K562 (cell line): ENCODE measurements at regions not wholly inside any gene's neighbourhood (a gene's known extent, or its start where the extent isn't known, plus 50 kb on each side); places are given as distances from the start of the nearest gene placed in this dataset.

Source experiments
- ATAC-seq: fragments of 200-7000 bp; cut with Tn5 transposase; 3 replicates; pipeline ENCODE4 v1.9.1; 2020; ENCODE audit warnings: moderate library complexity
- BruUV-seq: library from RNA; stranded (reverse); fragments of 400-500 nt; replicated peaks from 2 replicates; lab custom pipeline; 2021; lab: Mats Ljungman, UMichigan
- CTCF ChIA-PET: fragments of 300-600 bp; formaldehyde crosslinking; extraction: SDS; loops from one replicate; lab custom pipeline; 2021; ENCODE audit warnings: low intra/inter-chr PET ratio; lab: Yijun Ruan, JAX
- POLR2A ChIA-PET: fragments of 300-600, 350-650 bp; sonication (Branson Sonifier 250); formaldehyde crosslinking; extraction: SDS; loops from one replicate; lab custom pipeline; 2021; ENCODE audit warnings: antibody characterized with exemption, inconsistent platforms; lab: Yijun Ruan, JAX
- DNase-seq, 4 experiments: peaks; one replicate each; pipeline versions ENCODE4 v3.0.0 to v3.0.0-alpha.2; 2011 to 2018; ENCODE audit warnings: low spot score in 3 of 4, mixed read lengths in 3 of 4; ENCODE audit errors: extremely low read depth in 1 of 4
- FAIRE-seq: peaks from 2 replicates; lab custom pipeline; 2011; peaks lifted over from hg19 to GRCh38; lab: Jason Lieb, UNC
- H2AFZ ChIP-seq: 2 replicates; pipeline ENCODE4 v1.6.0; 2011; ENCODE audit warnings: low read depth, low read length, control low read depth, inconsistent platforms
- H3K27ac ChIP-seq: fragments of 200-600 bp; 3 replicates; pipeline ENCODE4 v1.8.0; 2011; ENCODE audit warnings: low read depth, mild to moderate bottlenecking, control low read depth, inconsistent platforms, low read length, moderate library complexity, mixed read lengths; ENCODE audit errors: extremely low read depth
- H3K27me3 ChIP-seq, 2 experiments: fragments of 300-600 bp in 1 of 2; 2 replicates in 1 of 2; 3 replicates in 1 of 2; pipeline versions ENCODE4 v1.6.0 to v1.8.0; 2011; ENCODE audit warnings: inconsistent platforms in 2 of 2, low read length in 2 of 2, mild to moderate bottlenecking in 1 of 2, mixed read lengths in 1 of 2, moderate library complexity in 1 of 2; ENCODE audit not compliant: control insufficient read depth in 2 of 2, insufficient read depth in 2 of 2
- H3K36me3 ChIP-seq: fragments of 300-600 bp; 3 replicates; pipeline ENCODE4 v1.8.0; 2011; ENCODE audit warnings: mild to moderate bottlenecking, low read length, inconsistent platforms; ENCODE audit not compliant: control insufficient read depth, insufficient read depth
- H3K4me1 ChIP-seq, 2 experiments: fragments of 200-600 bp in 1 of 2; replicated peaks in 1 of 2; 2 replicates in 1 of 2; 3 replicates in 1 of 2; pipeline versions ENCODE4 v1.5.1 to v1.8.0; 2011; ENCODE audit warnings: inconsistent platforms in 2 of 2, low read length in 2 of 2, mild to moderate bottlenecking in 1 of 2, mixed read lengths in 1 of 2, moderate library complexity in 1 of 2; ENCODE audit not compliant: control insufficient read depth in 2 of 2, insufficient read depth in 2 of 2
- H3K4me2 ChIP-seq: 2 replicates; pipeline ENCODE4 v1.6.1; 2011; ENCODE audit warnings: low read length, control low read depth, inconsistent platforms, mixed read lengths; ENCODE audit not compliant: insufficient read depth
- H3K4me3 ChIP-seq: fragments of 200-600 bp; sonication (generic), shearing (Covaris generic); 2 replicates; pipeline ENCODE4 v1.5.1; 2016; ENCODE audit warnings: control low read depth, inconsistent platforms
- H3K79me2 ChIP-seq: fragments of 200-600 bp; 3 replicates; pipeline ENCODE4 v1.8.0; 2011; ENCODE audit warnings: low read length, inconsistent platforms; ENCODE audit not compliant: control insufficient read depth, insufficient read depth
- H3K9ac ChIP-seq, 2 experiments: 2 replicates each; pipeline versions ENCODE4 v1.6.0 to v1.6.1; 2011; ENCODE audit warnings: low read depth in 2 of 2, low read length in 2 of 2, control low read depth in 1 of 2, inconsistent platforms in 1 of 2, mild to moderate bottlenecking in 1 of 2, mixed read lengths in 1 of 2; ENCODE audit not compliant: insufficient read depth in 1 of 2
- H3K9me1 ChIP-seq: one replicate; pipeline ENCODE4 v1.6.0; 2011; ENCODE audit warnings: inconsistent platforms, mild to moderate bottlenecking, low read length, moderate library complexity; ENCODE audit not compliant: control insufficient read depth, insufficient read depth
- H3K9me3 ChIP-seq: replicated peaks from 2 replicates; pipeline ENCODE4 v1.5.1; 2011; ENCODE audit warnings: low read depth, low read length, inconsistent platforms; ENCODE audit not compliant: control insufficient read depth, insufficient read depth
- H4K20me1 ChIP-seq: replicated peaks from 2 replicates; pipeline ENCODE4 v1.6.1; 2011; ENCODE audit warnings: low read length, inconsistent platforms, mixed read lengths; ENCODE audit not compliant: control insufficient read depth, insufficient read depth
- ARNT ChIP-seq, 2 experiments: fragments of 450-650 bp; IDR thresholded peaks; 2 replicates each; pipeline ENCODE4 v1.6.1; 2016; ENCODE audit warnings: mild to moderate bottlenecking in 1 of 2
- E2F3 ChIP-seq: fragments of 250-450 bp; sonication (Bioruptor Pico); IDR thresholded peaks from 2 replicates; pipeline ENCODE4 v1.4.0; 2020; ENCODE audit warnings: mild to moderate bottlenecking
- ELK3 ChIP-seq: fragments of 450-650 bp; formaldehyde crosslinking; IDR thresholded peaks from 2 replicates; pipeline ENCODE4 v1.4.0; 2020; ENCODE audit warnings: mild to moderate bottlenecking
- EP300 ChIP-seq: IDR thresholded peaks from 2 replicates; pipeline ENCODE4 v1.6.1; 2012; ENCODE audit warnings: low read length, improper control_type of control experiment
- FOXK1 ChIP-seq: sonication (generic); formaldehyde crosslinking; IDR thresholded peaks from 2 replicates; pipeline ENCODE4 v1.8.0; 2022; ENCODE audit warnings: missing genetic modification reagents, mild to moderate bottlenecking, borderline replicate concordance
- GATAD2B ChIP-seq: fragments of 450-650 bp; IDR thresholded peaks from 2 replicates; pipeline ENCODE4 v1.6.1; 2017; ENCODE audit warnings: mild to moderate bottlenecking, borderline replicate concordance
- KDM2B ChIP-seq: fragments of 250-450 bp; sonication (Bioruptor Pico); IDR thresholded peaks from 2 replicates; pipeline ENCODE4 v1.8.0; 2021; ENCODE audit warnings: mild to moderate bottlenecking, moderate library complexity
- MAFG ChIP-seq: fragments of 450-650 bp; conservative IDR thresholded peaks from 2 replicates; pipeline ENCODE4 v1.6.1; 2016; ENCODE audit warnings: missing genetic modification characterization, missing compliant biosample characterization
- NCOA1 ChIP-seq: fragments of 450-650 bp; IDR thresholded peaks from 2 replicates; pipeline ENCODE4 v1.6.1; 2016; ENCODE audit warnings: low read depth
- NFE2 ChIP-seq: IDR thresholded peaks from 2 replicates; pipeline ENCODE4 v1.6.1; 2014; ENCODE audit warnings: antibody characterized with exemption, low read depth
- NUFIP1 ChIP-seq: fragments of 450-650 bp; IDR thresholded peaks from 2 replicates; pipeline ENCODE4 v1.6.1; 2018; ENCODE audit not compliant: partially characterized antibody
- TCFL5 ChIP-seq: fragments of 250-450 bp; sonication (Bioruptor Pico); conservative IDR thresholded peaks from 2 replicates; pipeline ENCODE4 v1.6.1; 2021; ENCODE audit warnings: mild to moderate bottlenecking, moderate library complexity, matching md5 sums
- ZNF239 ChIP-seq: fragments of 250-450 bp; sonication (Bioruptor Pico); IDR thresholded peaks from 2 replicates; pipeline ENCODE4 v1.4.0; 2020; ENCODE audit warnings: mild to moderate bottlenecking
- ZNF609 ChIP-seq: sonication (generic); formaldehyde crosslinking; IDR thresholded peaks from 2 replicates; pipeline ENCODE4 v1.8.1; 2023; ENCODE audit warnings: missing genetic modification reagents, mild to moderate bottlenecking, borderline replicate concordance
- WGBS: fragments of 100-300 bp; shearing (Covaris generic); methylation state at CpG from one replicate; pipeline ENCODE4 v1.1.6; 2016; ENCODE audit warnings: low coverage, mixed read lengths; ENCODE audit not compliant: insufficient coverage; ENCODE audit errors: missing lambda C conversion rate; 5-methylcytosine and 5-hydroxymethylcytosine counted together
- in situ Hi-C: fragments of 300-500 bp; cut with MboI; formaldehyde crosslinking; loops from 4 replicates; pipeline ENCODE4 v1.15.0; 2018; ENCODE audit warnings: inconsistent platforms, mixed read lengths
- intact Hi-C: fragments of 100-400 bp; cut with micrococcal nuclease; formaldehyde crosslinking; loops from 2 replicates; pipeline ENCODE4 v1.14.2; 2022

GRCh38 chr10:130510755-130511154 is 374.6 kb downstream of the GLRX3 start:
- Histone ChIP-seq H3K27ac (no peak overlapping the region), H3K9me3 (no peaks in the 10 kb centered on the region), H3K36me3 (no peaks in the 10 kb centered on the region), H3K4me2 (no peak overlapping the region), H3K79me2 (no peaks in the 10 kb centered on the region), H3K27me3 (peaks cover 0 to 16% of the 10 kb centered on the region in 2 experiments; a peak in 2 of 5 replicates), H3K4me1 (no peaks in the 10 kb centered on the region), H3K4me3 (no peak overlapping the region), H2AFZ (no peak overlapping the region)
- in situ Hi-C loops, result no loop called here
- DNase-seq, result no peak
- no TSS peak for BruUV-seq
- POLR2A ChIA-PET, result no interaction called here
- CTCF ChIA-PET, result no interaction called here
- no peak for TF ChIP-seq KDM2B (CRISPR knock-in tag)
- TF ChIP-seq EP300, result no peak
- no peak for TF ChIP-seq MAFG (tag)
- TF ChIP-seq ARNT (IDR thresholded peaks at IDR 0.05), result no peak
- no peak for TF ChIP-seq NFE2
- no peak for TF ChIP-seq NUFIP1
- no peak for TF ChIP-seq FOXK1 (CRISPR knock-in tag)
- TF ChIP-seq ZNF239 (CRISPR knock-in tag), result no peak
- no peak for TF ChIP-seq E2F3 (CRISPR knock-in tag)
- no peak for TF ChIP-seq TCFL5
- TF ChIP-seq ELK3, result no peak
- TF ChIP-seq NCOA1, result no peak
- no peak for TF ChIP-seq GATAD2B
- no peak for TF ChIP-seq ZNF609 (CRISPR knock-in tag)
- TF ChIP-seq, all 486 proteins: peak for 0
- 2% methylated on average over 9 of the region's 9 CpGs for WGBS
- Histone ChIP-seq H3K9me1 (no peaks in the 10 kb centered on the region), H4K20me1 (no peaks in the 10 kb centered on the region), H3K9ac (no peak overlapping the region)
- no peak for ATAC-seq
- intact Hi-C loops, result no loop called here
- no peak for FAIRE-seq
